HEK293 (cell line): ENCODE measurements at regions not wholly inside any gene's neighbourhood (a gene's known extent, or its start where the extent isn't known, plus 50 kb on each side); places are given as distances from the start of the nearest gene placed in this dataset.

ENCODE experiments used
- CTCF ChIA-PET: fragments of 350-600 bp; formaldehyde crosslinking; extraction: SDS; loops from one replicate; lab custom pipeline; 2021; ENCODE audit warnings: antibody characterized with exemption; lab: Yijun Ruan, JAX
- POLR2A ChIA-PET: fragments of 300-600 bp; formaldehyde crosslinking; extraction: SDS; loops from one replicate; lab custom pipeline; 2020; ENCODE audit warnings: antibody characterized with exemption, inconsistent platforms; lab: Yijun Ruan, JAX
- H3K27ac ChIP-seq: fragments of 200-500 bp; sonication (Bioruptor generic); 2 replicates; pipeline ENCODE4 v1.5.1; 2014; ENCODE audit warnings: low read depth, low read length, control low read depth, inconsistent platforms; ENCODE audit errors: extremely low read depth
- H3K36me3 ChIP-seq, 2 experiments: fragments of 200-500 bp in 1 of 2; sonication (Bioruptor generic) in 1 of 2; 1 replicate in 1 of 2; 2 replicates in 1 of 2; pipeline ENCODE4 v1.5.1; 2014 to 2017; ENCODE audit warnings: inconsistent platforms in 2 of 2, low read length in 2 of 2; ENCODE audit not compliant: control insufficient read depth in 2 of 2, insufficient read depth in 1 of 2
- H3K4me1 ChIP-seq: fragments of 200-500 bp; sonication (Bioruptor generic); 2 replicates; pipeline ENCODE4 v1.5.1; 2014; ENCODE audit warnings: mild to moderate bottlenecking, low read length, inconsistent platforms; ENCODE audit not compliant: control insufficient read depth, insufficient read depth
- H3K4me3 ChIP-seq: 2 replicates; pipeline ENCODE4 v1.5.1; 2011; ENCODE audit warnings: low read depth, mild to moderate bottlenecking, control low read depth, low read length, moderate library complexity
- H3K9me3 ChIP-seq: fragments of 200-500 bp; sonication (Bioruptor generic); 2 replicates; pipeline ENCODE4 v1.5.1; 2014; ENCODE audit warnings: low read depth, low read length, inconsistent platforms; ENCODE audit not compliant: control insufficient read depth, insufficient read depth
- CTCF ChIP-seq: fragments of 450-650 bp; formaldehyde crosslinking; IDR thresholded peaks from 2 replicates; pipeline ENCODE4 v1.5.1; 2016; ENCODE audit warnings: missing biosample characterization, missing genetic modification characterization
- EGR2 ChIP-seq: fragments of 450-650 bp; formaldehyde crosslinking; IDR thresholded peaks from 2 replicates; pipeline ENCODE4 v1.5.1; 2016; ENCODE audit warnings: low read depth, missing biosample characterization, missing genetic modification characterization
- GLI2 ChIP-seq: fragments of 450-650 bp; formaldehyde crosslinking; IDR thresholded peaks from 2 replicates; pipeline ENCODE4; 2017; ENCODE audit warnings: missing biosample characterization, missing genetic modification characterization, low read depth, borderline replicate concordance
- HOXA7 ChIP-seq: sonication (generic); formaldehyde crosslinking; IDR thresholded peaks from 2 replicates; pipeline ENCODE4 v1.8.1; 2022; ENCODE audit warnings: missing genetic modification reagents, borderline replicate concordance
- KLF16 ChIP-seq: fragments of 450-650 bp; formaldehyde crosslinking; IDR thresholded peaks from 2 replicates; pipeline ENCODE4 v1.5.1; 2017; ENCODE audit warnings: missing biosample characterization, missing genetic modification characterization
- MEIS1 ChIP-seq: sonication (generic); formaldehyde crosslinking; IDR thresholded peaks from 2 replicates; pipeline ENCODE4 v1.8.1; 2022; ENCODE audit warnings: missing genetic modification reagents, mild to moderate bottlenecking, borderline replicate concordance
- OSR2 ChIP-seq: fragments of 450-650 bp; formaldehyde crosslinking; IDR thresholded peaks from 2 replicates; pipeline ENCODE4 v1.5.1; 2016; ENCODE audit warnings: missing biosample characterization, missing genetic modification characterization
- RBAK ChIP-seq: fragments of 450-650 bp; formaldehyde crosslinking; IDR thresholded peaks from 2 replicates; pipeline ENCODE4 v1.5.1; 2016; ENCODE audit warnings: missing biosample characterization, missing genetic modification characterization
- YY2 ChIP-seq: fragments of 450-650 bp; formaldehyde crosslinking; IDR thresholded peaks from 2 replicates; pipeline ENCODE4 v1.5.1; 2016; ENCODE audit warnings: missing biosample characterization, missing genetic modification characterization
- ZBTB26 ChIP-seq: fragments of 450-650 bp; formaldehyde crosslinking; optimal IDR thresholded peaks from 2 replicates; pipeline ENCODE3; 2016; ENCODE audit warnings: missing biosample characterization, mild to moderate bottlenecking, missing genetic modification characterization
- ZIC2 ChIP-seq: fragments of 450-650 bp; formaldehyde crosslinking; IDR thresholded peaks from 2 replicates; pipeline ENCODE4 v1.5.1; 2016; ENCODE audit warnings: missing biosample characterization, missing genetic modification characterization
- ZNF10 ChIP-seq: fragments of 450-650 bp; formaldehyde crosslinking; IDR thresholded peaks from 2 replicates; pipeline ENCODE4 v1.5.1; 2017; ENCODE audit warnings: missing biosample characterization, missing genetic modification characterization
- ZNF138 ChIP-seq: fragments of 450-650 bp; formaldehyde crosslinking; IDR thresholded peaks from 2 replicates; pipeline ENCODE4 v1.5.1; 2016; ENCODE audit warnings: missing biosample characterization, missing genetic modification characterization, borderline replicate concordance
- ZNF19 ChIP-seq: fragments of 450-650 bp; formaldehyde crosslinking; IDR thresholded peaks from 2 replicates; pipeline ENCODE4; 2016; ENCODE audit warnings: missing biosample characterization, missing genetic modification characterization, low read depth
- ZNF221 ChIP-seq: fragments of 450-650 bp; formaldehyde crosslinking; IDR thresholded peaks from 2 replicates; pipeline ENCODE4 v1.5.1; 2017; ENCODE audit warnings: missing biosample characterization, missing genetic modification characterization, borderline replicate concordance
- ZNF23 ChIP-seq: fragments of 450-650 bp; formaldehyde crosslinking; IDR thresholded peaks from 2 replicates; pipeline ENCODE4 v1.5.1; 2016; ENCODE audit warnings: missing biosample characterization, missing genetic modification characterization, borderline replicate concordance
- ZNF24 ChIP-seq: fragments of 450-650 bp; formaldehyde crosslinking; IDR thresholded peaks from 2 replicates; pipeline ENCODE4 v1.5.1; 2016; ENCODE audit warnings: missing biosample characterization, missing genetic modification characterization
- ZNF266 ChIP-seq: fragments of 450-650 bp; formaldehyde crosslinking; IDR thresholded peaks from 2 replicates; pipeline ENCODE4 v1.5.1; 2016; ENCODE audit warnings: missing biosample characterization, missing genetic modification characterization, low read depth
- ZNF341 ChIP-seq: fragments of 450-650 bp; formaldehyde crosslinking; IDR thresholded peaks from 2 replicates; pipeline ENCODE4; 2016; ENCODE audit warnings: low read depth, missing biosample characterization, missing genetic modification characterization
- ZNF416 ChIP-seq: fragments of 450-650 bp; formaldehyde crosslinking; IDR thresholded peaks from 2 replicates; pipeline ENCODE4 v1.5.1; 2016; ENCODE audit warnings: missing biosample characterization, missing genetic modification characterization
- ZNF544 ChIP-seq: fragments of 450-650 bp; formaldehyde crosslinking; IDR thresholded peaks from 2 replicates; pipeline ENCODE4 v1.5.0; 2017; ENCODE audit warnings: missing biosample characterization, missing genetic modification characterization
- ZNF558 ChIP-seq: fragments of 450-650 bp; formaldehyde crosslinking; IDR thresholded peaks from 2 replicates; pipeline ENCODE4 v1.5.1; 2016; ENCODE audit warnings: missing biosample characterization, missing genetic modification characterization
- ZNF704 ChIP-seq: fragments of 450-650 bp; formaldehyde crosslinking; IDR thresholded peaks from 2 replicates; pipeline ENCODE4 v1.5.1; 2016; ENCODE audit warnings: missing biosample characterization, missing genetic modification characterization
- ZNF792 ChIP-seq: fragments of 450-650 bp; formaldehyde crosslinking; IDR thresholded peaks from 2 replicates; pipeline ENCODE4 v1.5.1; 2016; ENCODE audit warnings: missing biosample characterization, missing genetic modification characterization

- TF ChIP-seq ZNF341: no peak
- TF ChIP-seq GLI2 (tag by site-specific recombination): no peak
- no peak for TF ChIP-seq KLF16 (tag by site-specific recombination)
- no peak for TF ChIP-seq CTCF
- TF ChIP-seq HOXA7: no peak
- TF ChIP-seq OSR2 (tag by site-specific recombination): no peak
These were observed 53.7 kb upstream of the CTNNA1 start (continued) for GRCh38 chr5:138699482-138699881.

- Histone ChIP-seq H3K4me1 (no peaks in the 10 kb centered on the region), H3K9me3 (no peaks in the 10 kb centered on the region), H3K27ac (no peak overlapping the region), H3K4me3 (no peak overlapping the region), H3K36me3 (no peaks in the 10 kb centered on the region)
- ChIA-PET POLR2A (interaction anchor here (1.4 kb wide), 1 partner anchor 55 kb away, joined by 3 read pairs; the partner anchor contains the start of gene CTNNA1), CTCF (interaction anchor here (0.6 kb wide), 1 partner anchor 559 kb away, joined by 3 read pairs; no protein-coding TSS in a partner anchor)
- TF ChIP-seq RBAK (tag by site-specific recombination): no peak
- no peak for TF ChIP-seq EGR2 (tag by site-specific recombination)
- no peak for TF ChIP-seq ZNF266 (tag by site-specific recombination)
These were observed 54.5 kb upstream of the CTNNA1 start for GRCh38 chr5:138698713-138699112.

- Histone ChIP-seq H3K27ac (no peak overlapping the region), H3K4me1 (no peaks in the 10 kb centered on the region), H3K4me3 (no peak overlapping the region), H3K36me3 (no peaks in the 10 kb centered on the region), H3K9me3 (no peaks in the 10 kb centered on the region)
- POLR2A ChIA-PET: interaction anchor here (0.6 to 0.7 kb wide), 2 partner anchors 431 to 443 kb away, joined by 4 read pairs; no protein-coding TSS in a partner anchor
- CTCF ChIA-PET: no interaction called here
- TF ChIP-seq ZNF10 (tag by site-specific recombination) (no peak), ZNF416 (tag by site-specific recombination) (no peak), ZNF24 (no peak), ZIC2 (tag by site-specific recombination) (no peak), YY2 (tag by site-specific recombination) (no peak), ZNF558 (tag by site-specific recombination) (no peak), ZNF138 (no peak), ZNF792 (tag by site-specific recombination) (no peak), ZNF23 (tag by site-specific recombination) (no peak), MEIS1 (CRISPR knock-in tag) (no peak), ZBTB26 (no peak), ZNF19 (tag by site-specific recombination) (no peak), ZNF704 (tag by site-specific recombination) (no peak), ZNF544 (tag by site-specific recombination) (no peak), ZNF221 (tag by site-specific recombination) (no peak)
These were observed 55.4 kb upstream of the CTNNA1 start for GRCh38 chr5:138697720-138698360.
